ENCODE measurements at regions not wholly inside any gene's neighbourhood (a gene's known extent, or its start where the extent isn't known, plus 50 kb on each side); places are given as distances from the start of the nearest gene placed in this dataset.

DNA sequence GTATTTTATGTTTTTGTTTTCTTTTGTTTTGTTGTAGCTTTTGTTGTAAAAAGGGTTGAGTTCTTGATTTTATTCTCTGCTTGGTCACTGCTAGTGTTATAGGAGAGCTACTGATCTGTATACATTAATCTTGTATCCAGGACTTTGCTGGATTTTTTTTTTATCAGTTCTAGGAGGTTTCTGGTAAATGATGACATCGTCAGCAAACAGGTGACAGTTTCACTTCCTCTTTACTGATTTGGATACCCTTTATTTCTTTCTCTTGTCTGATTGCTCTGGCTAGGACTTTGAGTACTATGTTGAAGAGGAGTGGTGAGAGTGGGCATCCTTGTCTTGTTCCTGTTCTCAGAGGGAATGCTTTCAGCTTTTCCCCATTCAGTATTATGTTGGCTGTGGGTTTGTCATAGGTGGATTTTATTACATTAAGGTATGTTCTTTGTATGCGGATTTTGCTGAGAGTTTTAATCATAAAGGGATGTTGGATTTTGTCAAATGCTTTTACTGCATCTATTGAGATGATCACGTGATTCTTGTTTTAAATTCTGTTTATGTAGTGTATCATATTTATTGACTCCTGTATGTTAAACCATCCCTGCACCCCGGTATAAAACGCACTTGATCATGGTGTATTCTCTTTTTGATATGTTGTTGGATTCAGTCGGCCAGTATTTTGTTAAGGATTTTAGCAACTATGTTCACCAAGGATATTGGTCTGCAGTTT is 905.7 kb downstream of the LTN1 start:
- no peak overlapping the region for H3K4me3 ChIP-seq (ENCODE audit: control extremely low read depth in 1 of 5, extremely low read depth in 1 of 5, insufficient read depth in 1 of 5, low read depth in 2 of 5, low read length in 4 of 5)
- no peaks in the 10 kb centered on the region for H3K36me3 ChIP-seq (replicated peaks in 1 of 2; ENCODE audit: control extremely low read depth in 1 of 2, control insufficient read depth in 1 of 2, extremely low read depth in 1 of 2, insufficient read depth in 2 of 2, low read length in 1 of 2)
- Mint-ChIP-seq H3K9me3 (ENCODE audit: insufficient read depth) (no peaks in the 10 kb centered on the region), H3K27me3 (no peaks in the 10 kb centered on the region), H3K4me1 (no peaks in the 10 kb centered on the region), H3K4me3 (no peak overlapping the region), H3K27ac (no peak overlapping the region)
- no peaks in the 10 kb centered on the region for H3K79me2 ChIP-seq (ENCODE audit: control insufficient read depth, insufficient read depth, low read length)
- H3K4me1 ChIP-seq (ENCODE audit: control insufficient read depth in 2 of 2, insufficient read depth in 2 of 2, low read length in 2 of 2): no peaks in the 10 kb centered on the region
- no peak overlapping the region for H3K9ac ChIP-seq (ENCODE audit: low read length)
- CTCF ChIA-PET: no interaction called here
- peaks cover 0 to 8% (median 0%) of the 10 kb centered on the region in 3 donors for H3K9me3 ChIP-seq (ENCODE audit: control extremely low read depth in 1 of 3, control insufficient read depth in 2 of 3, insufficient read depth in 1 of 3, low read length in 2 of 3)
- TF ChIP-seq, protein P1, sequence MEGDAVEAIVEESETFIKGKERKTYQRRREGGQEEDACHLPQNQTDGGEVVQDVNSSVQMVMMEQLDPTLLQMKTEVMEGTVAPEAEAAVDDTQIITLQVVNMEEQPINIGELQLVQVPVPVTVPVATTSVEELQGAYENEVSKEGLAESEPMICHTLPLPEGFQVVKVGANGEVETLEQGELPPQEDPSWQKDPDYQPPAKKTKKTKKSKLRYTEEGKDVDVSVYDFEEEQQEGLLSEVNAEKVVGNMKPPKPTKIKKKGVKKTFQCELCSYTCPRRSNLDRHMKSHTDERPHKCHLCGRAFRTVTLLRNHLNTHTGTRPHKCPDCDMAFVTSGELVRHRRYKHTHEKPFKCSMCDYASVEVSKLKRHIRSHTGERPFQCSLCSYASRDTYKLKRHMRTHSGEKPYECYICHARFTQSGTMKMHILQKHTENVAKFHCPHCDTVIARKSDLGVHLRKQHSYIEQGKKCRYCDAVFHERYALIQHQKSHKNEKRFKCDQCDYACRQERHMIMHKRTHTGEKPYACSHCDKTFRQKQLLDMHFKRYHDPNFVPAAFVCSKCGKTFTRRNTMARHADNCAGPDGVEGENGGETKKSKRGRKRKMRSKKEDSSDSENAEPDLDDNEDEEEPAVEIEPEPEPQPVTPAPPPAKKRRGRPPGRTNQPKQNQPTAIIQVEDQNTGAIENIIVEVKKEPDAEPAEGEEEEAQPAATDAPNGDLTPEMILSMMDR (IDR thresholded peaks at IDR 0.05): no peak
- TF ChIP-seq EZH2 (IDR thresholded peaks at IDR 0.05; ENCODE audit: borderline replicate concordance, insufficient read depth, low read depth, low read length, poor library complexity, severe bottlenecking): no peak
- no peak overlapping the region for H3K27ac ChIP-seq (ENCODE audit: low read length in 2 of 2)
- no peak for ATAC-seq (ENCODE audit: low read depth)
- POLR2A ChIA-PET: no interaction called here
- DNase-seq: no peak
- no peak overlapping the region for H3K4me2 ChIP-seq (replicated peaks; ENCODE audit: low read depth, low read length, poor library complexity, severe bottlenecking)
- no peak overlapping the region for H2AFZ ChIP-seq (ENCODE audit: insufficient read depth, low read depth, low read length, poor library complexity, severe bottlenecking)
- H4K20me1 ChIP-seq (ENCODE audit: control insufficient read depth, insufficient read depth, low read length, poor library complexity, severe bottlenecking): no peaks in the 10 kb centered on the region
- no peaks in the 10 kb centered on the region for H3K27me3 ChIP-seq (replicated peaks in 1 of 4; ENCODE audit: control extremely low read depth in 1 of 4, control insufficient read depth in 3 of 4, insufficient read depth in 4 of 4, low read length in 3 of 4)
- 73% methylated on average over 3 of the region's 6 CpGs for WGBS (ENCODE audit: insufficient coverage)
- intact Hi-C loops (cut with micrococcal nuclease): no loop called here

- Histone ChIP-seq H3K9ac (ENCODE audit: low read length) (no peak overlapping the region), H3K4me1 (ENCODE audit: control insufficient read depth in 2 of 2, insufficient read depth in 2 of 2, low read length in 2 of 2) (no peaks in the 10 kb centered on the region), H4K20me1 (ENCODE audit: control insufficient read depth, insufficient read depth, low read length, poor library complexity, severe bottlenecking) (no peaks in the 10 kb centered on the region), H3K36me3 (replicated peaks in 1 of 2; ENCODE audit: control extremely low read depth in 1 of 2, control insufficient read depth in 1 of 2, extremely low read depth in 1 of 2, insufficient read depth in 2 of 2, low read length in 1 of 2) (no peaks in the 10 kb centered on the region), H3K4me2 (replicated peaks; ENCODE audit: low read depth, low read length, poor library complexity, severe bottlenecking) (no peak overlapping the region), H3K27me3 (replicated peaks in 1 of 4; ENCODE audit: control extremely low read depth in 1 of 4, control insufficient read depth in 3 of 4, insufficient read depth in 4 of 4, low read length in 3 of 4) (no peaks in the 10 kb centered on the region), H3K4me3 (ENCODE audit: control extremely low read depth in 1 of 5, extremely low read depth in 1 of 5, insufficient read depth in 1 of 5, low read depth in 2 of 5, low read length in 4 of 5) (no peak overlapping the region), H3K79me2 (ENCODE audit: control insufficient read depth, insufficient read depth, low read length) (no peaks in the 10 kb centered on the region), H2AFZ (ENCODE audit: insufficient read depth, low read depth, low read length, poor library complexity, severe bottlenecking) (no peak overlapping the region), H3K27ac (ENCODE audit: low read length in 2 of 2) (no peak overlapping the region), H3K9me3 (ENCODE audit: control extremely low read depth in 1 of 3, control insufficient read depth in 2 of 3, insufficient read depth in 1 of 3, low read length in 2 of 3) (peaks cover 0 to 2% (median 0%) of the 10 kb centered on the region in 3 donors)
- Mint-ChIP-seq H3K27ac (no peak overlapping the region), H3K9me3 (ENCODE audit: insufficient read depth) (no peaks in the 10 kb centered on the region), H3K4me3 (no peak overlapping the region), H3K27me3 (no peaks in the 10 kb centered on the region), H3K4me1 (no peaks in the 10 kb centered on the region)
- no peak for TF ChIP-seq EZH2 (IDR thresholded peaks at IDR 0.05; ENCODE audit: borderline replicate concordance, insufficient read depth, low read depth, low read length, poor library complexity, severe bottlenecking)
- TF ChIP-seq, protein P1 (IDR thresholded peaks at IDR 0.05): no peak
- DNase-seq (no peak), ATAC-seq (ENCODE audit: low read depth) (no peak)
- ChIA-PET CTCF (no interaction called here), POLR2A (no interaction called here)
- no CpG with 5 or more reads among the region's 2 CpGs for WGBS (ENCODE audit: insufficient coverage)
- intact Hi-C loops (cut with micrococcal nuclease): no loop called here
Observed at GRCh38 chr21:28084951-28085350, 907.7 kb downstream of the LTN1 start.
